ENCODE measurements at regions not wholly inside any gene's neighbourhood (a gene's known extent, or its start where the extent isn't known, plus 50 kb on each side); places are given as distances from the start of the nearest gene placed in this dataset.
"Not testable (repeated sequence)": the region's sequence is repeated elsewhere in the genome, so short reads cannot be mapped to it uniquely, and the experiment has no call there.

DNA sequence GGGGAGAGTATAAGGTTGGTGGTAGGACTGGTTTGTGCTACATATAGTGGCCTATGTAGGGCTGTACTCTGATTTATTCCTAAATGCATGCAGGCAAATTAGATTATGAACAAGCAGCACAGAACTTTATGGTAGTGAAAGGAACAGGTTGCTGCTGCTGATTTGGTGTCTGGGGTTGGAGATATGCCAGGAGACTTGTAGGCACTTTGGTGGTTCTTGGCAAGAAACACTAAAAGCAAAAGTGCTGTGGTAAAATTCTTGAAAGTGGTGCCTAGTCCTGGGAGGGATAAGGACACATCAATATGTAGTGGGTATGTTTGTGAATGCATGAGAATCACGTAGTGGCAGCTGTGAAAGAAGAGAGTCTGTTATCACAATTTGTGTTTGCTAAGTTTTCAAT, 2126.0 kb downstream of the TP53TG3F start:
- H3K27me3 Mint-ChIP-seq (ENCODE audit: low read depth): no peaks in the 10 kb centered on the region
- no peak overlapping the region for H3K4me3 Mint-ChIP-seq
- H3K4me1 Mint-ChIP-seq: no peaks in the 10 kb centered on the region
- peaks cover 44% of the 10 kb centered on the region for H3K9me3 Mint-ChIP-seq
- H3K27ac Mint-ChIP-seq: no peak overlapping the region
- H3K36me3 Mint-ChIP-seq (ENCODE audit: low read depth): no peaks in the 10 kb centered on the region
- TF ChIP-seq, protein P1, sequence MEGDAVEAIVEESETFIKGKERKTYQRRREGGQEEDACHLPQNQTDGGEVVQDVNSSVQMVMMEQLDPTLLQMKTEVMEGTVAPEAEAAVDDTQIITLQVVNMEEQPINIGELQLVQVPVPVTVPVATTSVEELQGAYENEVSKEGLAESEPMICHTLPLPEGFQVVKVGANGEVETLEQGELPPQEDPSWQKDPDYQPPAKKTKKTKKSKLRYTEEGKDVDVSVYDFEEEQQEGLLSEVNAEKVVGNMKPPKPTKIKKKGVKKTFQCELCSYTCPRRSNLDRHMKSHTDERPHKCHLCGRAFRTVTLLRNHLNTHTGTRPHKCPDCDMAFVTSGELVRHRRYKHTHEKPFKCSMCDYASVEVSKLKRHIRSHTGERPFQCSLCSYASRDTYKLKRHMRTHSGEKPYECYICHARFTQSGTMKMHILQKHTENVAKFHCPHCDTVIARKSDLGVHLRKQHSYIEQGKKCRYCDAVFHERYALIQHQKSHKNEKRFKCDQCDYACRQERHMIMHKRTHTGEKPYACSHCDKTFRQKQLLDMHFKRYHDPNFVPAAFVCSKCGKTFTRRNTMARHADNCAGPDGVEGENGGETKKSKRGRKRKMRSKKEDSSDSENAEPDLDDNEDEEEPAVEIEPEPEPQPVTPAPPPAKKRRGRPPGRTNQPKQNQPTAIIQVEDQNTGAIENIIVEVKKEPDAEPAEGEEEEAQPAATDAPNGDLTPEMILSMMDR (IDR thresholded peaks at IDR 0.05; ENCODE audit: unreplicated experiment in 3 of 3): no peak

DNA sequence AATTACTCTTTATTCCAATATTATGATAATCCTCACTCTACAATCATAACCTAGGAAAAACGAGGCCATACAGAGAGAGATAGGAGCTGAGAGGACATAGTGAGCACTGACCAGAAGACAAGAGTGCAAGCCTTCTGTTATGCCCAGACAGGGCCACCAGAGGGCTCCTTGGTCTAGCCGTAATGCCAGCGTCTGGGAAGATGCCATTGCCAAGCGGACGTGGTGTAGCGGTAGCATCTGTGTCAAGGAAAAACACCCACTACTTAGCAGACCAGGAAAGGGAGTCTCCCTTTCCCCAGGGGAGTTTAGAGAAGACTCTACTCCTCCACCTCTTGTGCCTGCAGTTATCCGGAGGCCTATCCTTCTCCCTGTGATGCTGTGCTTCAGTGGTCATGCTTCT, 2131.5 kb downstream of the TP53TG3F start:
- H3K9me3 Mint-ChIP-seq: peaks cover 36% of the 10 kb centered on the region
- not testable (repeated sequence) for H3K27me3 Mint-ChIP-seq (ENCODE audit: low read depth); H3K4me3 Mint-ChIP-seq; H3K4me1 Mint-ChIP-seq; H3K36me3 Mint-ChIP-seq (ENCODE audit: low read depth); H3K27ac Mint-ChIP-seq

- no peaks in the 10 kb centered on the region for H3K36me3 Mint-ChIP-seq (ENCODE audit: low read depth)
- no peak overlapping the region for H3K27ac Mint-ChIP-seq
- TF ChIP-seq, protein P1 (IDR thresholded peaks at IDR 0.05; ENCODE audit: unreplicated experiment in 3 of 3): no peak
- no peaks in the 10 kb centered on the region for H3K4me1 Mint-ChIP-seq
- H3K9me3 Mint-ChIP-seq: peaks cover 43% of the 10 kb centered on the region
- no peak overlapping the region for H3K4me3 Mint-ChIP-seq
- H3K27me3 Mint-ChIP-seq (ENCODE audit: low read depth): no peaks in the 10 kb centered on the region
These were observed 2137.1 kb downstream of the TP53TG3F start for GRCh38 chr16:35596467-35596866.

DNA sequence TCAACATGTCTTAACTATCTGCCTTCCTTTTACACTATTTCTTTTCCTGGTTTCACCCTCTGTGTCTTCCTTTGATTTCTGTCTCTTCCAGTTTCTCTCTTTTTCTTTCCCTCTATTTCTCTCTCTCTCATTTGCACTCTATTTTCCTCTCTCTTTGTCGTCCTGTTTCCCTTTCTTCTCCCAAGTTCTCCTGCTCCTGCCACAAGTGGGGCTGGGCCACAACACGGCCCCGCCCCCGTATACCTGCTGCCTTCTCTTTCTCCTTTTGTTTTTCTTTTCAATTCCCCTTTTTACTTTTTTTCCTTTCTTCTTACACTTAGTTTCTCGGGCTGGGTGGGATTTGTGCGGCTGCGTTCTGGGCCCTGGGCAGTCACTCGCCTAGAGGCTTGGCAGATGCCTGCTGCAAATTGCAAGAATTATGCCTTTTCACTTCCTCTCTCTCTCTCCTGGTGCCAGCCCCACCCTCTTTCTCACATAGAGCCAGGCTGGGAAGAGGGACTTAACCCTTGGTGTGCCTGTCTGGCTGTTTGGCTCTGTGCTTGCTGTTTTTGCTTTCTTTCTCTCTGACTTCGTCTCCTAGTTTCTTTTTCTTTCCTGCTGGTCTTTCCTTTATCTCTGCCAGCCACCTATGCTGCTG, 2139.4 kb downstream of the TP53TG3F start:
- TF ChIP-seq, protein P1 (IDR thresholded peaks at IDR 0.05; ENCODE audit: unreplicated experiment in 3 of 3): no peak
- H3K4me3 Mint-ChIP-seq: no peak overlapping the region
- no peak overlapping the region for H3K27ac Mint-ChIP-seq
- H3K4me1 Mint-ChIP-seq: no peaks in the 10 kb centered on the region
- no peaks in the 10 kb centered on the region for H3K36me3 Mint-ChIP-seq (ENCODE audit: low read depth)
- peaks cover 35% of the 10 kb centered on the region for H3K9me3 Mint-ChIP-seq
- no peaks in the 10 kb centered on the region for H3K27me3 Mint-ChIP-seq (ENCODE audit: low read depth)

- no peaks in the 10 kb centered on the region for H3K27me3 Mint-ChIP-seq (ENCODE audit: low read depth)
- H3K27ac Mint-ChIP-seq: no peak overlapping the region
- H3K36me3 Mint-ChIP-seq (ENCODE audit: low read depth): no peaks in the 10 kb centered on the region
- TF ChIP-seq, protein P1 (IDR thresholded peaks at IDR 0.05; ENCODE audit: unreplicated experiment in 3 of 3): no peak
- H3K9me3 Mint-ChIP-seq: peaks cover 34% of the 10 kb centered on the region
- no peaks in the 10 kb centered on the region for H3K4me1 Mint-ChIP-seq
- no peak overlapping the region for H3K4me3 Mint-ChIP-seq
These were observed 2140.2 kb downstream of the TP53TG3F start for GRCh38 chr16:35599429-35600160.

GRCh38 chr16:35600161-35600555, 2140.7 kb downstream of the TP53TG3F start:
- H3K4me1 Mint-ChIP-seq; H3K36me3 Mint-ChIP-seq (ENCODE audit: low read depth); H3K27ac Mint-ChIP-seq; H3K27me3 Mint-ChIP-seq (ENCODE audit: low read depth); H3K4me3 Mint-ChIP-seq: not testable (repeated sequence)
- H3K9me3 Mint-ChIP-seq: peaks cover 31% of the 10 kb centered on the region

- Mint-ChIP-seq H3K9me3 (peaks cover 22% of the 10 kb centered on the region), H3K27ac (no peak overlapping the region), H3K27me3 (ENCODE audit: low read depth) (no peaks in the 10 kb centered on the region), H3K4me1 (no peaks in the 10 kb centered on the region), H3K4me3 (no peak overlapping the region), H3K36me3 (ENCODE audit: low read depth) (no peaks in the 10 kb centered on the region)
- TF ChIP-seq, protein P1 (IDR thresholded peaks at IDR 0.05; ENCODE audit: unreplicated experiment in 3 of 3): no peak
These were observed 2142.7 kb downstream of the TP53TG3F start for GRCh38 chr16:35602116-35602515.

GRCh38 chr16:35603371-35603770, 2144.0 kb downstream of the TP53TG3F start:
- not testable (repeated sequence) for H3K36me3 Mint-ChIP-seq (ENCODE audit: low read depth); H3K27ac Mint-ChIP-seq; H3K4me3 Mint-ChIP-seq; H3K27me3 Mint-ChIP-seq (ENCODE audit: low read depth); H3K4me1 Mint-ChIP-seq
- peaks cover 14% of the 10 kb centered on the region for H3K9me3 Mint-ChIP-seq

All from nephron (organoid).